SU-DHL-6 (cell line): ENCODE measurements at regions not wholly inside any gene's neighbourhood (a gene's known extent, or its start where the extent isn't known, plus 50 kb on each side); places are given as distances from the start of the nearest gene placed in this dataset.

Experiments used
- H2AFZ ChIP-seq: fragments of 200-600 bp; sonication (generic); 2 replicates; pipeline ENCODE4 v1.6.1; 2014; ENCODE audit warnings: low read depth, mild to moderate bottlenecking, moderate library complexity, mixed read lengths, antibody characterized with exemption, low read length; ENCODE audit not compliant: severe bottlenecking
- H3F3A ChIP-seq: fragments of 200-600 bp; shearing (Covaris generic); 2 replicates; pipeline ENCODE4 v1.6.0; 2016; ENCODE audit warnings: antibody characterized with exemption, mild to moderate bottlenecking; ENCODE audit not compliant: insufficient read depth
- H3K27ac ChIP-seq: fragments of 200-600 bp; sonication (generic); 2 replicates; pipeline ENCODE4 v1.5.1; 2016; ENCODE audit warnings: low read depth, mild to moderate bottlenecking, low read length, moderate library complexity, mixed read lengths
- H3K27me3 ChIP-seq: fragments of 200-600 bp; sonication (generic), shearing (Covaris generic); 2 replicates; pipeline ENCODE4 v1.6.0; 2014; ENCODE audit warnings: mild to moderate bottlenecking, low read length
- H3K36me3 ChIP-seq: fragments of 200-600 bp; sonication (generic); 2 replicates; pipeline ENCODE4 v1.6.1; 2014; ENCODE audit warnings: mild to moderate bottlenecking, low read length, mixed read lengths
- H3K4me2 ChIP-seq: fragments of 300-600, 200-600 bp; shearing (Covaris generic), sonication (generic); 2 replicates; pipeline ENCODE4 v1.6.0; 2014; ENCODE audit warnings: low read length, low read depth, mild to moderate bottlenecking; ENCODE audit not compliant: poor library complexity, severe bottlenecking
- H3K4me3 ChIP-seq: fragments of 200-600 bp; sonication (generic); 2 replicates; pipeline ENCODE4 v1.5.1; 2014; ENCODE audit warnings: antibody characterized with exemption, low read length, mild to moderate bottlenecking, mixed read lengths; ENCODE audit not compliant: insufficient read depth, poor library complexity, severe bottlenecking
- H3K79me2 ChIP-seq: fragments of 200-600 bp; sonication (generic); 2 replicates; pipeline ENCODE4 v1.6.1; 2014; ENCODE audit warnings: mild to moderate bottlenecking, low read length, moderate library complexity; ENCODE audit not compliant: insufficient read depth
- H3K9ac ChIP-seq: fragments of 200-600 bp; sonication (generic); 2 replicates; pipeline ENCODE4 v1.7.0; 2014; ENCODE audit warnings: mild to moderate bottlenecking, low read length
- H3K9me2 ChIP-seq: fragments of 200-600 bp; sonication (generic); replicated peaks from 2 replicates; pipeline ENCODE4 v1.6.1; 2014; ENCODE audit warnings: low read length; ENCODE audit not compliant: insufficient read depth
- H3K9me3 ChIP-seq: fragments of 200-600 bp; sonication (generic); 2 replicates; pipeline ENCODE4 v1.6.1; 2014; ENCODE audit warnings: low read length, mixed read lengths; ENCODE audit not compliant: insufficient read depth
- H4K20me1 ChIP-seq: fragments of 200-600 bp; sonication (generic); 2 replicates; pipeline ENCODE4 v1.6.1; 2014; ENCODE audit warnings: low read depth, mild to moderate bottlenecking, antibody characterized with exemption, low read length, moderate library complexity, mixed read lengths
- CTCF ChIP-seq: fragments of 200-600 bp; sonication (generic); IDR thresholded peaks from one replicate; pipeline ENCODE4 v1.5.1; 2017; ENCODE audit warnings: antibody characterized with exemption, mild to moderate bottlenecking, low read length, moderate library complexity; ENCODE audit not compliant: insufficient read depth, poor library complexity, severe bottlenecking
- EZH2phosphoT487 ChIP-seq: fragments of 200-600 bp; sonication (generic), shearing (Covaris generic); conservative IDR thresholded peaks from 2 replicates; pipeline ENCODE4 v1.6.1; 2018; ENCODE audit warnings: mild to moderate bottlenecking, antibody characterized with exemption, low read length, moderate library complexity, mixed read lengths

- Histone ChIP-seq H3K36me3 (no peaks in the 10 kb centered on the region), H3K27me3 (no peaks in the 10 kb centered on the region), H4K20me1 (no peaks in the 10 kb centered on the region), H3K4me2 (no peak overlapping the region), H3K9me2 (no peaks in the 10 kb centered on the region), H3K9me3 (no peaks in the 10 kb centered on the region), H3K9ac (no peak overlapping the region), H3K79me2 (no peaks in the 10 kb centered on the region), H3K4me3 (no peak overlapping the region), H3K27ac (no peak overlapping the region), H3F3A (no peaks in the 10 kb centered on the region), H2AFZ (no peak overlapping the region)
- TF ChIP-seq EZH2phosphoT487 (no peak), CTCF (no peak)
Measured at GRCh38 chr12:45648070-45648469, 81.4 kb upstream of the ARID2 start.

GRCh38 chr12:45651029-45651428 is 78.5 kb upstream of the ARID2 start:
- Histone ChIP-seq H3K27me3 (no peaks in the 10 kb centered on the region), H3K36me3 (no peaks in the 10 kb centered on the region), H3F3A (no peaks in the 10 kb centered on the region), H3K79me2 (no peaks in the 10 kb centered on the region), H3K4me3 (no peak overlapping the region), H3K4me2 (no peak overlapping the region), H3K9ac (no peak overlapping the region), H4K20me1 (no peaks in the 10 kb centered on the region), H3K27ac (no peak overlapping the region), H3K9me2 (no peaks in the 10 kb centered on the region), H3K9me3 (no peaks in the 10 kb centered on the region), H2AFZ (no peak overlapping the region)
- TF ChIP-seq CTCF (no peak), EZH2phosphoT487 (no peak)

- Histone ChIP-seq H3K4me2 (no peak overlapping the region), H3K9ac (no peak overlapping the region), H3K36me3 (no peaks in the 10 kb centered on the region), H3K9me3 (no peaks in the 10 kb centered on the region), H3K9me2 (no peaks in the 10 kb centered on the region), H3K79me2 (no peaks in the 10 kb centered on the region), H3K4me3 (no peak overlapping the region), H2AFZ (no peak overlapping the region), H3K27me3 (no peaks in the 10 kb centered on the region), H3K27ac (no peak overlapping the region), H4K20me1 (no peaks in the 10 kb centered on the region), H3F3A (no peaks in the 10 kb centered on the region)
- TF ChIP-seq CTCF (no peak), EZH2phosphoT487 (no peak)
Measured at GRCh38 chr12:45654002-45654665, 75.4 kb upstream of the ARID2 start.

GRCh38 chr12:45655186-45655585 is 74.3 kb upstream of the ARID2 start:
- no peaks in the 10 kb centered on the region for H3K9me2 ChIP-seq
- H2AFZ ChIP-seq: no peak overlapping the region
- H3K27ac ChIP-seq: no peak overlapping the region
- H3K4me3 ChIP-seq: no peak overlapping the region
- no peaks in the 10 kb centered on the region for H3K79me2 ChIP-seq
- H4K20me1 ChIP-seq: no peaks in the 10 kb centered on the region
- H3K9me3 ChIP-seq: no peaks in the 10 kb centered on the region
- H3K9ac ChIP-seq: no peak overlapping the region
- H3F3A ChIP-seq: no peaks in the 10 kb centered on the region
- H3K27me3 ChIP-seq: no peaks in the 10 kb centered on the region
- H3K4me2 ChIP-seq: no peak overlapping the region
- TF ChIP-seq EZH2phosphoT487 (no peak), CTCF (no peak)
- no peaks in the 10 kb centered on the region for H3K36me3 ChIP-seq
